DND-41 (cell line): ENCODE measurements at regions not wholly inside any gene's neighbourhood (a gene's known extent, or its start where the extent isn't known, plus 50 kb on each side); places are given as distances from the start of the nearest gene placed in this dataset.

Experiments used
- EZH2 ChIP-seq: IDR thresholded peaks from 3 replicates; pipeline ENCODE4 v1.6.1; 2012; ENCODE audit warnings: borderline replicate concordance, low read depth, mild to moderate bottlenecking, moderate library complexity, low read length, inconsistent platforms; ENCODE audit not compliant: severe bottlenecking
- TF ChIP-seq, protein P1 (sequence below): IDR thresholded peaks from 2 replicates; pipeline ENCODE4 v1.5.1; 2012; ENCODE audit warnings: borderline replicate concordance, low read length, moderate library complexity, mild to moderate bottlenecking; ENCODE audit not compliant: poor library complexity, severe bottlenecking; ENCODE audit errors: extremely low read depth

DNA sequence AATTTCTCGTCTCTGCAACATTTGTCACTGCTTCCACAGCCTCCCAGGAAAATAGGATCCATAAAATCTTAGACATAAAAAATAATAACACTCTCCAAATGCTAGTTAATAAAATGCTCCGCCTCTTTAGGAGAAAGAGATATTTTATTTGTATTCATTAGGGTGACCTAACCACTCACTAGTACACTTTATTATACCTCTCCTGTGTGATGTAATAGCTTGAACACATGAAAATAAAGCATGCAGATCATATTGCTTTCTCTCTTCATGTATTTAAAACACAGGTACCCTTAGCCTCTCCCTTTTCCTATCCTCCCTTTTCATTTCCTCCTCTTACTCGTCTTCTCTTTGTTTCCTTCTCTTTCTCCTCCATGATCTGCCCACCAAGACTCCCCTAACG is 694.2 kb downstream of the EPHA4 start:
- TF ChIP-seq, protein P1, sequence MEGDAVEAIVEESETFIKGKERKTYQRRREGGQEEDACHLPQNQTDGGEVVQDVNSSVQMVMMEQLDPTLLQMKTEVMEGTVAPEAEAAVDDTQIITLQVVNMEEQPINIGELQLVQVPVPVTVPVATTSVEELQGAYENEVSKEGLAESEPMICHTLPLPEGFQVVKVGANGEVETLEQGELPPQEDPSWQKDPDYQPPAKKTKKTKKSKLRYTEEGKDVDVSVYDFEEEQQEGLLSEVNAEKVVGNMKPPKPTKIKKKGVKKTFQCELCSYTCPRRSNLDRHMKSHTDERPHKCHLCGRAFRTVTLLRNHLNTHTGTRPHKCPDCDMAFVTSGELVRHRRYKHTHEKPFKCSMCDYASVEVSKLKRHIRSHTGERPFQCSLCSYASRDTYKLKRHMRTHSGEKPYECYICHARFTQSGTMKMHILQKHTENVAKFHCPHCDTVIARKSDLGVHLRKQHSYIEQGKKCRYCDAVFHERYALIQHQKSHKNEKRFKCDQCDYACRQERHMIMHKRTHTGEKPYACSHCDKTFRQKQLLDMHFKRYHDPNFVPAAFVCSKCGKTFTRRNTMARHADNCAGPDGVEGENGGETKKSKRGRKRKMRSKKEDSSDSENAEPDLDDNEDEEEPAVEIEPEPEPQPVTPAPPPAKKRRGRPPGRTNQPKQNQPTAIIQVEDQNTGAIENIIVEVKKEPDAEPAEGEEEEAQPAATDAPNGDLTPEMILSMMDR = no peak
- TF ChIP-seq EZH2 = no peak
